Loucy (cell line): ENCODE measurements at regions not wholly inside any gene's neighbourhood (a gene's known extent, or its start where the extent isn't known, plus 50 kb on each side); places are given as distances from the start of the nearest gene placed in this dataset.

Experiments
- EZH2phosphoT487 ChIP-seq: fragments of 200-600 bp; IDR thresholded peaks from 2 replicates; pipeline ENCODE4 v1.6.1; 2018; ENCODE audit warnings: antibody characterized with exemption, mild to moderate bottlenecking, moderate library complexity, borderline replicate concordance
- TF ChIP-seq, protein P1 (sequence below): fragments of 200-600 bp; sonication (generic); conservative IDR thresholded peaks from 2 replicates; pipeline ENCODE4 v1.5.1; 2014; ENCODE audit warnings: mild to moderate bottlenecking, antibody characterized with exemption, low read length

- TF ChIP-seq EZH2phosphoT487, result no peak
- TF ChIP-seq, protein P1, sequence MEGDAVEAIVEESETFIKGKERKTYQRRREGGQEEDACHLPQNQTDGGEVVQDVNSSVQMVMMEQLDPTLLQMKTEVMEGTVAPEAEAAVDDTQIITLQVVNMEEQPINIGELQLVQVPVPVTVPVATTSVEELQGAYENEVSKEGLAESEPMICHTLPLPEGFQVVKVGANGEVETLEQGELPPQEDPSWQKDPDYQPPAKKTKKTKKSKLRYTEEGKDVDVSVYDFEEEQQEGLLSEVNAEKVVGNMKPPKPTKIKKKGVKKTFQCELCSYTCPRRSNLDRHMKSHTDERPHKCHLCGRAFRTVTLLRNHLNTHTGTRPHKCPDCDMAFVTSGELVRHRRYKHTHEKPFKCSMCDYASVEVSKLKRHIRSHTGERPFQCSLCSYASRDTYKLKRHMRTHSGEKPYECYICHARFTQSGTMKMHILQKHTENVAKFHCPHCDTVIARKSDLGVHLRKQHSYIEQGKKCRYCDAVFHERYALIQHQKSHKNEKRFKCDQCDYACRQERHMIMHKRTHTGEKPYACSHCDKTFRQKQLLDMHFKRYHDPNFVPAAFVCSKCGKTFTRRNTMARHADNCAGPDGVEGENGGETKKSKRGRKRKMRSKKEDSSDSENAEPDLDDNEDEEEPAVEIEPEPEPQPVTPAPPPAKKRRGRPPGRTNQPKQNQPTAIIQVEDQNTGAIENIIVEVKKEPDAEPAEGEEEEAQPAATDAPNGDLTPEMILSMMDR, result no peak
Observed at GRCh38 chr18:2091937-2092336, 479.4 kb downstream of the METTL4 start.
